HEK293 (cell line): ENCODE measurements at regions not wholly inside any gene's neighbourhood (a gene's known extent, or its start where the extent isn't known, plus 50 kb on each side); places are given as distances from the start of the nearest gene placed in this dataset.

Experiments
- CTCF ChIA-PET: fragments of 350-600 bp; formaldehyde crosslinking; extraction: SDS; loops from one replicate; lab custom pipeline; 2021; ENCODE audit warnings: antibody characterized with exemption; lab: Yijun Ruan, JAX
- POLR2A ChIA-PET: fragments of 300-600 bp; formaldehyde crosslinking; extraction: SDS; loops from one replicate; lab custom pipeline; 2020; ENCODE audit warnings: antibody characterized with exemption, inconsistent platforms; lab: Yijun Ruan, JAX
- H3K27ac ChIP-seq: fragments of 200-500 bp; sonication (Bioruptor generic); 2 replicates; pipeline ENCODE4 v1.5.1; 2014; ENCODE audit warnings: low read depth, low read length, control low read depth, inconsistent platforms; ENCODE audit errors: extremely low read depth
- H3K36me3 ChIP-seq, 2 experiments: fragments of 200-500 bp in 1 of 2; sonication (Bioruptor generic) in 1 of 2; 1 replicate in 1 of 2; 2 replicates in 1 of 2; pipeline ENCODE4 v1.5.1; 2014 to 2017; ENCODE audit warnings: inconsistent platforms in 2 of 2, low read length in 2 of 2; ENCODE audit not compliant: control insufficient read depth in 2 of 2, insufficient read depth in 1 of 2
- H3K4me1 ChIP-seq: fragments of 200-500 bp; sonication (Bioruptor generic); 2 replicates; pipeline ENCODE4 v1.5.1; 2014; ENCODE audit warnings: mild to moderate bottlenecking, low read length, inconsistent platforms; ENCODE audit not compliant: control insufficient read depth, insufficient read depth
- H3K4me3 ChIP-seq: 2 replicates; pipeline ENCODE4 v1.5.1; 2011; ENCODE audit warnings: low read depth, mild to moderate bottlenecking, control low read depth, low read length, moderate library complexity
- H3K9me3 ChIP-seq: fragments of 200-500 bp; sonication (Bioruptor generic); 2 replicates; pipeline ENCODE4 v1.5.1; 2014; ENCODE audit warnings: low read depth, low read length, inconsistent platforms; ENCODE audit not compliant: control insufficient read depth, insufficient read depth
- GLI4 ChIP-seq: fragments of 450-650 bp; formaldehyde crosslinking; IDR thresholded peaks from 2 replicates; pipeline ENCODE4 v1.5.1; 2016; ENCODE audit warnings: missing biosample characterization, missing genetic modification characterization
- WT1 ChIP-seq: fragments of 450-650 bp; formaldehyde crosslinking; IDR thresholded peaks from 2 replicates; pipeline ENCODE4 v1.5.1; 2016; ENCODE audit warnings: missing biosample characterization, missing genetic modification characterization
- ZEB2 ChIP-seq: fragments of 450-650 bp; formaldehyde crosslinking; IDR thresholded peaks from 2 replicates; pipeline ENCODE4 v1.5.1; 2016; ENCODE audit warnings: missing biosample characterization, missing genetic modification characterization
- ZNF155 ChIP-seq: fragments of 450-650 bp; formaldehyde crosslinking; IDR thresholded peaks from 2 replicates; pipeline ENCODE4 v1.5.1; 2016; ENCODE audit warnings: missing biosample characterization, missing genetic modification characterization
- ZNF184 ChIP-seq: fragments of 450-650 bp; IDR thresholded peaks from 2 replicates; pipeline ENCODE4 v1.5.1; 2018; ENCODE audit warnings: missing biosample characterization, mild to moderate bottlenecking, missing genetic modification characterization
- ZNF341 ChIP-seq: fragments of 450-650 bp; formaldehyde crosslinking; IDR thresholded peaks from 2 replicates; pipeline ENCODE4; 2016; ENCODE audit warnings: low read depth, missing biosample characterization, missing genetic modification characterization
- TF ChIP-seq, protein P1 (sequence below): fragments of 450-650 bp; formaldehyde crosslinking; IDR thresholded peaks from 2 replicates; pipeline ENCODE4 v1.5.1; 2016; ENCODE audit warnings: missing biosample characterization, missing genetic modification characterization
- TF ChIP-seq, protein P2 (sequence below): fragments of 450-650 bp; formaldehyde crosslinking; IDR thresholded peaks from 2 replicates; pipeline ENCODE4 v1.5.1; 2016; ENCODE audit warnings: missing biosample characterization, missing genetic modification characterization, borderline replicate concordance
- TF ChIP-seq, protein P3 (sequence below): fragments of 450-650 bp; formaldehyde crosslinking; IDR thresholded peaks from 2 replicates; pipeline ENCODE4 v1.5.1; 2016; ENCODE audit warnings: missing biosample characterization, missing genetic modification characterization
- TF ChIP-seq, protein P4 (sequence below): fragments of 450-650 bp; formaldehyde crosslinking; IDR thresholded peaks from 2 replicates; pipeline ENCODE4 v1.5.1; 2016; ENCODE audit warnings: missing biosample characterization, missing genetic modification characterization

DNA sequence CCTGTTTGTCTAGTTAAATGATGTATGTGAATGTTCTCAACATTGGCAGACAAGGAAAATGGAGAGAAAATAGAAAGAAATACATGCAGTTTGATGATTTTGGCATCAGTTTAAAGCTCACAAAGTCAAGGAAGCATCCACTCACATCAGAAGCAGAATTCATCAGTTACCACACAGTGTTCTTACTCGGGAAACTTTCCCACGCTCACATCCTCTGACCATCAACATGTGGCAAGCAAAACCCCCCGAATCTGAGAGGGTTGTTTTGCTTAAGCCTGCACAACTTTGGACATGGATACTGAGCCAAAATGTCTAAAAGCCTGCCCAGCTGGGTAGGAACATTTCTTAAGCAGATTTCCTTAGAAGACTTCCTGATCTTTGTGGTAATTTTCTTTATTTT, 407.6 kb downstream of the ANKRD50 start:
- H3K4me1 ChIP-seq, result no peaks in the 10 kb centered on the region
- CTCF ChIA-PET, result no interaction called here

DNA sequence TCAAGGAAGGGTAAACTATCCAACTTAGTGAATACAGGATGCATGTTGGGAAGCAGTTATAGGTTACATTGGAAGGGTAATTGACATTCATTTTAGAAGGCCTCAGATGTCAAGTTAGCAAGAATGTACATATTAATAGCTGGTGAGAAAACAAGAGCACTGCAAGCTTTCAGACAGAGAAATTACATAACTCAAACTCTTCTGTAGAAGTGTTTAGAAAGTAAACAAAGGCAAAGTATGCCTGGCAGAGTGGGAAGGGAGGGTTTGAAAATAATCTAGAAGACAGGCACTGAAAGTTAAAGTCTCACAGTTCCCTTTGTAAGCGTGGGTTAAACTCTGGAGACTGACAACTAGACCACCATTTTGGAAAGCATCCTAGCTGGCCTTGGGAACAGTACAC, 406.2 kb downstream of the ANKRD50 start:
- TF ChIP-seq, protein P1, sequence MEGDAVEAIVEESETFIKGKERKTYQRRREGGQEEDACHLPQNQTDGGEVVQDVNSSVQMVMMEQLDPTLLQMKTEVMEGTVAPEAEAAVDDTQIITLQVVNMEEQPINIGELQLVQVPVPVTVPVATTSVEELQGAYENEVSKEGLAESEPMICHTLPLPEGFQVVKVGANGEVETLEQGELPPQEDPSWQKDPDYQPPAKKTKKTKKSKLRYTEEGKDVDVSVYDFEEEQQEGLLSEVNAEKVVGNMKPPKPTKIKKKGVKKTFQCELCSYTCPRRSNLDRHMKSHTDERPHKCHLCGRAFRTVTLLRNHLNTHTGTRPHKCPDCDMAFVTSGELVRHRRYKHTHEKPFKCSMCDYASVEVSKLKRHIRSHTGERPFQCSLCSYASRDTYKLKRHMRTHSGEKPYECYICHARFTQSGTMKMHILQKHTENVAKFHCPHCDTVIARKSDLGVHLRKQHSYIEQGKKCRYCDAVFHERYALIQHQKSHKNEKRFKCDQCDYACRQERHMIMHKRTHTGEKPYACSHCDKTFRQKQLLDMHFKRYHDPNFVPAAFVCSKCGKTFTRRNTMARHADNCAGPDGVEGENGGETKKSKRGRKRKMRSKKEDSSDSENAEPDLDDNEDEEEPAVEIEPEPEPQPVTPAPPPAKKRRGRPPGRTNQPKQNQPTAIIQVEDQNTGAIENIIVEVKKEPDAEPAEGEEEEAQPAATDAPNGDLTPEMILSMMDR (tag by site-specific recombination), result no peak
- TF ChIP-seq ZNF341, result no peak
- TF ChIP-seq ZNF184 (tag by site-specific recombination), result no peak
- H3K4me1 ChIP-seq, result no peaks in the 10 kb centered on the region
- H3K9me3 ChIP-seq, result no peaks in the 10 kb centered on the region
- ChIA-PET POLR2A (no interaction called here), CTCF (interaction anchor here (1.5 kb wide), 1 partner anchor 17 kb away, joined by 3 read pairs; no protein-coding TSS in a partner anchor)
- H3K36me3 ChIP-seq, result no peaks in the 10 kb centered on the region
- H3K27ac ChIP-seq, result no peak overlapping the region
- H3K4me3 ChIP-seq, result no peak overlapping the region

More for the DNA sequence above, 407.6 kb downstream of the ANKRD50 start:
- POLR2A ChIA-PET, result no interaction called here
- Histone ChIP-seq H3K36me3 (no peaks in the 10 kb centered on the region), H3K4me3 (no peak overlapping the region), H3K9me3 (no peaks in the 10 kb centered on the region), H3K27ac (no peak overlapping the region)
- TF ChIP-seq WT1 (tag by site-specific recombination) (no peak), GLI4 (tag by site-specific recombination) (no peak), ZNF155 (tag by site-specific recombination) (no peak), ZEB2 (tag by site-specific recombination) (no peak)
- TF ChIP-seq, protein P2, sequence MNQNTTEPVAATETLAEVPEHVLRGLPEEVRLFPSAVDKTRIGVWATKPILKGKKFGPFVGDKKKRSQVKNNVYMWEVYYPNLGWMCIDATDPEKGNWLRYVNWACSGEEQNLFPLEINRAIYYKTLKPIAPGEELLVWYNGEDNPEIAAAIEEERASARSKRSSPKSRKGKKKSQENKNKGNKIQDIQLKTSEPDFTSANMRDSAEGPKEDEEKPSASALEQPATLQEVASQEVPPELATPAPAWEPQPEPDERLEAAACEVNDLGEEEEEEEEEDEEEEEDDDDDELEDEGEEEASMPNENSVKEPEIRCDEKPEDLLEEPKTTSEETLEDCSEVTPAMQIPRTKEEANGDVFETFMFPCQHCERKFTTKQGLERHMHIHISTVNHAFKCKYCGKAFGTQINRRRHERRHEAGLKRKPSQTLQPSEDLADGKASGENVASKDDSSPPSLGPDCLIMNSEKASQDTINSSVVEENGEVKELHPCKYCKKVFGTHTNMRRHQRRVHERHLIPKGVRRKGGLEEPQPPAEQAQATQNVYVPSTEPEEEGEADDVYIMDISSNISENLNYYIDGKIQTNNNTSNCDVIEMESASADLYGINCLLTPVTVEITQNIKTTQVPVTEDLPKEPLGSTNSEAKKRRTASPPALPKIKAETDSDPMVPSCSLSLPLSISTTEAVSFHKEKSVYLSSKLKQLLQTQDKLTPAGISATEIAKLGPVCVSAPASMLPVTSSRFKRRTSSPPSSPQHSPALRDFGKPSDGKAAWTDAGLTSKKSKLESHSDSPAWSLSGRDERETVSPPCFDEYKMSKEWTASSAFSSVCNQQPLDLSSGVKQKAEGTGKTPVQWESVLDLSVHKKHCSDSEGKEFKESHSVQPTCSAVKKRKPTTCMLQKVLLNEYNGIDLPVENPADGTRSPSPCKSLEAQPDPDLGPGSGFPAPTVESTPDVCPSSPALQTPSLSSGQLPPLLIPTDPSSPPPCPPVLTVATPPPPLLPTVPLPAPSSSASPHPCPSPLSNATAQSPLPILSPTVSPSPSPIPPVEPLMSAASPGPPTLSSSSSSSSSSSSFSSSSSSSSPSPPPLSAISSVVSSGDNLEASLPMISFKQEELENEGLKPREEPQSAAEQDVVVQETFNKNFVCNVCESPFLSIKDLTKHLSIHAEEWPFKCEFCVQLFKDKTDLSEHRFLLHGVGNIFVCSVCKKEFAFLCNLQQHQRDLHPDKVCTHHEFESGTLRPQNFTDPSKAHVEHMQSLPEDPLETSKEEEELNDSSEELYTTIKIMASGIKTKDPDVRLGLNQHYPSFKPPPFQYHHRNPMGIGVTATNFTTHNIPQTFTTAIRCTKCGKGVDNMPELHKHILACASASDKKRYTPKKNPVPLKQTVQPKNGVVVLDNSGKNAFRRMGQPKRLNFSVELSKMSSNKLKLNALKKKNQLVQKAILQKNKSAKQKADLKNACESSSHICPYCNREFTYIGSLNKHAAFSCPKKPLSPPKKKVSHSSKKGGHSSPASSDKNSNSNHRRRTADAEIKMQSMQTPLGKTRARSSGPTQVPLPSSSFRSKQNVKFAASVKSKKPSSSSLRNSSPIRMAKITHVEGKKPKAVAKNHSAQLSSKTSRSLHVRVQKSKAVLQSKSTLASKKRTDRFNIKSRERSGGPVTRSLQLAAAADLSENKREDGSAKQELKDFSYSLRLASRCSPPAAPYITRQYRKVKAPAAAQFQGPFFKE (tag by site-specific recombination), result no peak
- TF ChIP-seq, protein P3, sequence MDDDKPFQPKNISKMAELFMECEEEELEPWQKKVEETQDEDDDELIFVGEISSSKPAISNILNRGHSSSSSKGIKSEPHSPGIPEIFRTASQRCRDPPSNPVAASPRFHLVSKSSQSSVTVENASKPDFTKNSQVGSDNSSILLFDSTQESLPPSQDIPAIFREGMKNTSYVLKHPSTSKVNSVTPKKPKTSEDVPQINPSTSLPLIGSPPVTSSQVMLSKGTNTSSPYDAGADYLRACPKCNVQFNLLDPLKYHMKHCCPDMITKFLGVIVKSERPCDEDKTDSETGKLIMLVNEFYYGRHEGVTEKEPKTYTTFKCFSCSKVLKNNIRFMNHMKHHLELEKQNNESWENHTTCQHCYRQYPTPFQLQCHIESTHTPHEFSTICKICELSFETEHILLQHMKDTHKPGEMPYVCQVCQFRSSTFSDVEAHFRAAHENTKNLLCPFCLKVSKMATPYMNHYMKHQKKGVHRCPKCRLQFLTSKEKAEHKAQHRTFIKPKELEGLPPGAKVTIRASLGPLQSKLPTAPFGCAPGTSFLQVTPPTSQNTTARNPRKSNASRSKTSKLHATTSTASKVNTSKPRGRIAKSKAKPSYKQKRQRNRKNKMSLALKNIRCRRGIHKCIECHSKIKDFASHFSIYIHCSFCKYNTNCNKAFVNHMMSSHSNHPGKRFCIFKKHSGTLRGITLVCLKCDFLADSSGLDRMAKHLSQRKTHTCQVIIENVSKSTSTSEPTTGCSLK (tag by site-specific recombination), result no peak
- TF ChIP-seq, protein P4, sequence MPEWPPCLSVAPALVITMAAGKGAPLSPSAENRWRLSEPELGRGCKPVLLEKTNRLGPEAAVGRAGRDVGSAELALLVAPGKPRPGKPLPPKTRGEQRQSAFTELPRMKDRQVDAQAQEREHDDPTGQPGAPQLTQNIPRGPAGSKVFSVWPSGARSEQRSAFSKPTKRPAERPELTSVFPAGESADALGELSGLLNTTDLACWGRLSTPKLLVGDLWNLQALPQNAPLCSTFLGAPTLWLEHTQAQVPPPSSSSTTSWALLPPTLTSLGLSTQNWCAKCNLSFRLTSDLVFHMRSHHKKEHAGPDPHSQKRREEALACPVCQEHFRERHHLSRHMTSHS (tag by site-specific recombination), result no peak

DNA sequence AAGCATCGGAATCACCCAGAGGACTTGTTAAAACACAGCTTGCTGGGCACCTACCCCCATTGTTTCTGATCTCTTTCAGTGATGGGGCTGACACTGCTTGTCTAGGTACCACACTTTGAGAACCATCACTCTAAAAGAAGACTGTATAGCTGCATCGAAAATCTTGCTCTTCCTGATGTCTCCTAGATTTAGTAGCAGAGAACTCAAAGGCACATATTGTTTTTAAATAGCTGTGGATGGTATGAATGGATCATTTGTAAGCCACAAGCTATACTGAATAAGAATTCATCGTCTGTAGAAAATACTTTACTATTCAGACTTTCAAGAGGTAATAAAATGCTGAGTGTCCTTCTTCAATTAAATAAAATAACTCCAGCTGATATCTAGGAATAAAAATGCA, 405.4 kb downstream of the ANKRD50 start:
- no peak overlapping the region for H3K27ac ChIP-seq
- no peak overlapping the region for H3K4me3 ChIP-seq
- TF ChIP-seq, protein P4 (tag by site-specific recombination), result no peak
- no peaks in the 10 kb centered on the region for H3K9me3 ChIP-seq
- POLR2A ChIA-PET, result no interaction called here
- no peaks in the 10 kb centered on the region for H3K36me3 ChIP-seq
- CTCF ChIA-PET, result interaction anchor here (1.5 kb wide), 1 partner anchor 16 kb away, joined by 3 read pairs; no protein-coding TSS in a partner anchor
- H3K4me1 ChIP-seq, result no peaks in the 10 kb centered on the region
